HuH-7 (cell line): ENCODE measurements at regions not wholly inside any gene's neighbourhood (a gene's known extent, or its start where the extent isn't known, plus 50 kb on each side); places are given as distances from the start of the nearest gene placed in this dataset.
"Not testable (repeated sequence)": the region's sequence is repeated elsewhere in the genome, so short reads cannot be mapped to it uniquely, and the experiment has no call there.

Experiments used
- DNase-seq: peaks from one replicate; pipeline ENCODE4 v3.0.0; 2011; ENCODE audit warnings: low spot score

- DNase-seq = no peak
Measured at GRCh38 chr15:59830873-59831272, 141.8 kb upstream of the BNIP2 start.

- no peak for DNase-seq
Measured at GRCh38 chr15:59830098-59830497, 141.0 kb upstream of the BNIP2 start.

GRCh38 chr15:59828861-59829260, 139.7 kb upstream of the BNIP2 start:
- DNase-seq = no peak

GRCh38 chr15:59828263-59828662, 139.1 kb upstream of the BNIP2 start:
- no peak for DNase-seq

GRCh38 chr15:59825901-59826300, 136.8 kb upstream of the BNIP2 start:
- no peak for DNase-seq

- no peak for DNase-seq
Measured at GRCh38 chr15:59821286-59821685, 132.2 kb upstream of the BNIP2 start.

- DNase-seq = no peak
Measured at GRCh38 chr15:59819092-59819491, 130.0 kb upstream of the BNIP2 start.

GRCh38 chr15:59818336-59818735, 129.2 kb upstream of the BNIP2 start:
- no peak for DNase-seq

- DNase-seq = no peak
Measured at GRCh38 chr15:59817834-59818233, 128.7 kb upstream of the BNIP2 start.

GRCh38 chr15:59817053-59817452, 127.9 kb upstream of the BNIP2 start:
- DNase-seq = no peak

- DNase-seq = no peak
Measured at GRCh38 chr15:59814409-59814808, 125.3 kb upstream of the BNIP2 start.

GRCh38 chr15:59812889-59813288, 123.8 kb upstream of the BNIP2 start:
- no peak for DNase-seq

- no peak for DNase-seq
Measured at GRCh38 chr15:59812250-59812870, 123.2 kb upstream of the BNIP2 start.

GRCh38 chr15:59803293-59803966, 114.3 kb upstream of the BNIP2 start:
- not testable (repeated sequence) for DNase-seq

- no peak for DNase-seq
Measured at GRCh38 chr15:59801649-59802048, 112.5 kb upstream of the BNIP2 start.

GRCh38 chr15:59798605-59798917, 109.4 kb upstream of the BNIP2 start:
- DNase-seq = no peak

- no peak for DNase-seq
Measured at GRCh38 chr15:59797756-59798604, 108.9 kb upstream of the BNIP2 start.

- DNase-seq = no peak
Measured at GRCh38 chr15:59794229-59794886, 105.2 kb upstream of the BNIP2 start.

GRCh38 chr15:59792359-59792758, 103.2 kb upstream of the BNIP2 start:
- DNase-seq = no peak

GRCh38 chr15:59791755-59792154, 102.6 kb upstream of the BNIP2 start:
- no peak for DNase-seq

GRCh38 chr15:59791079-59791478, 102.0 kb upstream of the BNIP2 start:
- DNase-seq = no peak

GRCh38 chr15:59786466-59786865, 97.3 kb upstream of the BNIP2 start:
- not testable (repeated sequence) for DNase-seq

GRCh38 chr15:59785981-59786380, 96.9 kb upstream of the BNIP2 start:
- DNase-seq = not testable (repeated sequence)
